EL (cell line): ENCODE measurements at regions not wholly inside any gene's neighbourhood (a gene's known extent, or its start where the extent isn't known, plus 50 kb on each side); places are given as distances from the start of the nearest gene placed in this dataset.

Source experiments
- DNase-seq: peaks from one replicate; pipeline ENCODE4 v3.0.0-alpha.2; 2016

GRCh38 chr2:42947809-42948600 lies 155.6 kb upstream of the HAAO start:
- DNase-seq = no peak

GRCh38 chr2:42944779-42945415 lies 152.5 kb upstream of the HAAO start:
- DNase-seq = peak; percentile 45

- no peak for DNase-seq
These were observed 150.7 kb upstream of the HAAO start for GRCh38 chr2:42942990-42943493.

GRCh38 chr2:42942214-42942989 lies 150.0 kb upstream of the HAAO start:
- no peak for DNase-seq

GRCh38 chr2:42941633-42942176 lies 149.3 kb upstream of the HAAO start:
- DNase-seq = no peak

- DNase-seq = no peak
These were observed 147.2 kb upstream of the HAAO start for GRCh38 chr2:42939411-42940206.

GRCh38 chr2:42938671-42939370 lies 146.4 kb upstream of the HAAO start:
- no peak for DNase-seq

GRCh38 chr2:42937171-42937875 lies 144.9 kb upstream of the HAAO start:
- DNase-seq = no peak

- no peak for DNase-seq
These were observed 143.6 kb upstream of the HAAO start for GRCh38 chr2:42935692-42936671.

GRCh38 chr2:42934580-42935186 lies 142.3 kb upstream of the HAAO start:
- no peak for DNase-seq

- DNase-seq = no peak
These were observed 141.5 kb upstream of the HAAO start for GRCh38 chr2:42933824-42934254.

GRCh38 chr2:42932271-42933151 lies 140.1 kb upstream of the HAAO start:
- DNase-seq = no peak

- no peak for DNase-seq
These were observed 139.4 kb upstream of the HAAO start for GRCh38 chr2:42931818-42932195.

- no peak for DNase-seq
These were observed 138.9 kb upstream of the HAAO start for GRCh38 chr2:42931146-42931817.

GRCh38 chr2:42930025-42930581 lies 137.7 kb upstream of the HAAO start:
- no peak for DNase-seq

- no peak for DNase-seq
These were observed 137.2 kb upstream of the HAAO start for GRCh38 chr2:42929546-42930024.
